GM12878 (cell line): ENCODE measurements at regions not wholly inside any gene's neighbourhood (a gene's known extent, or its start where the extent isn't known, plus 50 kb on each side); places are given as distances from the start of the nearest gene placed in this dataset.

Experiments used
- CHD2 ChIP-seq: IDR thresholded peaks from 2 replicates; pipeline ENCODE4 v1.6.1; 2011; ENCODE audit warnings: low read depth, low read length, improper control_type of control experiment, borderline replicate concordance
- EGR1 ChIP-seq, 2 experiments: IDR thresholded peaks; 1 replicate in 1 of 2; 2 replicates in 1 of 2; pipeline ENCODE4 v1.6.1; 2011 to 2012; ENCODE audit warnings: low read depth in 2 of 2, low read length in 2 of 2, borderline replicate concordance in 1 of 2, mild to moderate bottlenecking in 1 of 2, moderate library complexity in 1 of 2
- JUNB ChIP-seq: IDR thresholded peaks from 2 replicates; pipeline ENCODE4 v1.6.1; 2016; ENCODE audit warnings: antibody characterized with exemption, mild to moderate bottlenecking
- MYC ChIP-seq: IDR thresholded peaks from 2 replicates; pipeline ENCODE4 v1.6.1; 2011; ENCODE audit warnings: mild to moderate bottlenecking, low read length, moderate library complexity, inconsistent platforms; ENCODE audit not compliant: insufficient read depth, insufficient replicate concordance, insufficient read length, severe bottlenecking
- POLR2A ChIP-seq: IDR thresholded peaks from 2 replicates; pipeline ENCODE4 v1.6.1; 2011; ENCODE audit warnings: low read depth, mild to moderate bottlenecking, low read length
- RAD21 ChIP-seq: IDR thresholded peaks from 2 replicates; pipeline ENCODE4 v1.6.1; 2011; ENCODE audit warnings: mild to moderate bottlenecking, low read depth, low read length, moderate library complexity; ENCODE audit not compliant: insufficient read depth
- SIX5 ChIP-seq: IDR thresholded peaks from 2 replicates; pipeline ENCODE4 v1.6.1; 2011; ENCODE audit warnings: mild to moderate bottlenecking, low read depth, low read length, moderate library complexity; ENCODE audit not compliant: severe bottlenecking
- TAF1 ChIP-seq: IDR thresholded peaks from 2 replicates; pipeline ENCODE4 v1.6.1; 2011; ENCODE audit warnings: mild to moderate bottlenecking, low read depth, low read length, borderline replicate concordance
- TARDBP ChIP-seq: IDR thresholded peaks from 2 replicates; pipeline ENCODE4 v1.6.1; 2016; ENCODE audit warnings: borderline replicate concordance
- TF ChIP-seq, protein P1 (sequence below), 3 experiments: IDR thresholded peaks in 2 of 3; conservative IDR thresholded peaks in 1 of 3; 2 replicates each; pipeline ENCODE4 v1.5.1; 2011; ENCODE audit warnings: low read depth in 3 of 3, low read length in 3 of 3, mild to moderate bottlenecking in 3 of 3, control low read depth in 2 of 3, moderate library complexity in 2 of 3, inconsistent platforms in 1 of 3, mixed read lengths in 1 of 3; ENCODE audit not compliant: control insufficient read depth in 2 of 3, insufficient read depth in 1 of 3; ENCODE audit errors: extremely low read depth in 1 of 3
- TF ChIP-seq, protein P2 (sequence below): IDR thresholded peaks from 2 replicates; pipeline ENCODE4 v1.6.1; 2012; ENCODE audit warnings: low read depth, low read length, improper control_type of control experiment

- TF ChIP-seq, protein P1, sequence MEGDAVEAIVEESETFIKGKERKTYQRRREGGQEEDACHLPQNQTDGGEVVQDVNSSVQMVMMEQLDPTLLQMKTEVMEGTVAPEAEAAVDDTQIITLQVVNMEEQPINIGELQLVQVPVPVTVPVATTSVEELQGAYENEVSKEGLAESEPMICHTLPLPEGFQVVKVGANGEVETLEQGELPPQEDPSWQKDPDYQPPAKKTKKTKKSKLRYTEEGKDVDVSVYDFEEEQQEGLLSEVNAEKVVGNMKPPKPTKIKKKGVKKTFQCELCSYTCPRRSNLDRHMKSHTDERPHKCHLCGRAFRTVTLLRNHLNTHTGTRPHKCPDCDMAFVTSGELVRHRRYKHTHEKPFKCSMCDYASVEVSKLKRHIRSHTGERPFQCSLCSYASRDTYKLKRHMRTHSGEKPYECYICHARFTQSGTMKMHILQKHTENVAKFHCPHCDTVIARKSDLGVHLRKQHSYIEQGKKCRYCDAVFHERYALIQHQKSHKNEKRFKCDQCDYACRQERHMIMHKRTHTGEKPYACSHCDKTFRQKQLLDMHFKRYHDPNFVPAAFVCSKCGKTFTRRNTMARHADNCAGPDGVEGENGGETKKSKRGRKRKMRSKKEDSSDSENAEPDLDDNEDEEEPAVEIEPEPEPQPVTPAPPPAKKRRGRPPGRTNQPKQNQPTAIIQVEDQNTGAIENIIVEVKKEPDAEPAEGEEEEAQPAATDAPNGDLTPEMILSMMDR (IDR thresholded peaks at IDR 0.05 in 2 of 3, conservative IDR thresholded peaks at IDR 0.05 in 1 of 3; ENCODE audit: control insufficient read depth in 2 of 3, extremely low read depth in 1 of 3, insufficient read depth in 1 of 3, low read depth in 3 of 3, low read length in 3 of 3): no peak
- TF ChIP-seq RAD21: no peak
- TF ChIP-seq CHD2: no peak
- no peak for TF ChIP-seq TAF1
- no peak for TF ChIP-seq MYC
- TF ChIP-seq EGR1 (IDR thresholded peaks at IDR 0.05; ENCODE audit: borderline replicate concordance in 1 of 2, low read depth in 2 of 2, low read length in 2 of 2): no peak
- no peak for TF ChIP-seq TARDBP
- TF ChIP-seq SIX5: no peak
- TF ChIP-seq JUNB: no peak
- no peak for TF ChIP-seq POLR2A
- TF ChIP-seq, protein P2, sequence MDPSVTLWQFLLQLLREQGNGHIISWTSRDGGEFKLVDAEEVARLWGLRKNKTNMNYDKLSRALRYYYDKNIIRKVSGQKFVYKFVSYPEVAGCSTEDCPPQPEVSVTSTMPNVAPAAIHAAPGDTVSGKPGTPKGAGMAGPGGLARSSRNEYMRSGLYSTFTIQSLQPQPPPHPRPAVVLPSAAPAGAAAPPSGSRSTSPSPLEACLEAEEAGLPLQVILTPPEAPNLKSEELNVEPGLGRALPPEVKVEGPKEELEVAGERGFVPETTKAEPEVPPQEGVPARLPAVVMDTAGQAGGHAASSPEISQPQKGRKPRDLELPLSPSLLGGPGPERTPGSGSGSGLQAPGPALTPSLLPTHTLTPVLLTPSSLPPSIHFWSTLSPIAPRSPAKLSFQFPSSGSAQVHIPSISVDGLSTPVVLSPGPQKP: no peak
Measured at GRCh38 chr3:78349571-78349970, 1309.7 kb downstream of the ROBO2 start.
